Stimulated activated CD4-positive, alpha-beta T cell treated with anti-CD3 and anti-CD28 coated beads, TNF-alpha, amount 100 ng/mL, for 1 hour (primary cell): ENCODE measurements at regions not wholly inside any gene's neighbourhood (a gene's known extent, or its start where the extent isn't known, plus 50 kb on each side); places are given as distances from the start of the nearest gene placed in this dataset.
"Not testable (repeated sequence)": the region's sequence is repeated elsewhere in the genome, so short reads cannot be mapped to it uniquely, and the experiment has no call there.

ENCODE experiments used
- DNase-seq, 3 donors: peaks; one replicate each; pipeline ENCODE4 v3.0.0-alpha.2; 2020; ENCODE audit warnings: low read depth in 3 of 3, low spot score in 1 of 3

DNA sequence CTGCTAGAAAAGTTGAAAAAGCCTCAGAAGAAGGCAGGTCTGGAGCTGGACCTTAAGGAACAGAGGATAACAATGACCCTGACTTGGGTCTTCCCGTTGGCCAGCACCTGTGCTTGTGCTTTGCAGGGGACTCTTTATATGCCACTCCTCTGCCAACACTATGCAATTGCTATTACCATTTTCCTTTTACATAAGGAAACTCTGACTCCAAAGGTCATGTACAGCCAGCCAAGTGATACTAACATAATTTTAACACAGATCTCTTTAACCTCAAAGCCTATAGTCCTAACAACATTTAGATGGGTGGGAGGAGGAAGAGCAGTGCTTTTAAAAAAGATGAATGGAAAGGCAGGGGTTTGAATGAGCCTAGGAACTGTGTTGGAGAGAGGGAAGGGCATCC lies 106.6 kb upstream of the RAB4A start:
- no peak for DNase-seq

DNA sequence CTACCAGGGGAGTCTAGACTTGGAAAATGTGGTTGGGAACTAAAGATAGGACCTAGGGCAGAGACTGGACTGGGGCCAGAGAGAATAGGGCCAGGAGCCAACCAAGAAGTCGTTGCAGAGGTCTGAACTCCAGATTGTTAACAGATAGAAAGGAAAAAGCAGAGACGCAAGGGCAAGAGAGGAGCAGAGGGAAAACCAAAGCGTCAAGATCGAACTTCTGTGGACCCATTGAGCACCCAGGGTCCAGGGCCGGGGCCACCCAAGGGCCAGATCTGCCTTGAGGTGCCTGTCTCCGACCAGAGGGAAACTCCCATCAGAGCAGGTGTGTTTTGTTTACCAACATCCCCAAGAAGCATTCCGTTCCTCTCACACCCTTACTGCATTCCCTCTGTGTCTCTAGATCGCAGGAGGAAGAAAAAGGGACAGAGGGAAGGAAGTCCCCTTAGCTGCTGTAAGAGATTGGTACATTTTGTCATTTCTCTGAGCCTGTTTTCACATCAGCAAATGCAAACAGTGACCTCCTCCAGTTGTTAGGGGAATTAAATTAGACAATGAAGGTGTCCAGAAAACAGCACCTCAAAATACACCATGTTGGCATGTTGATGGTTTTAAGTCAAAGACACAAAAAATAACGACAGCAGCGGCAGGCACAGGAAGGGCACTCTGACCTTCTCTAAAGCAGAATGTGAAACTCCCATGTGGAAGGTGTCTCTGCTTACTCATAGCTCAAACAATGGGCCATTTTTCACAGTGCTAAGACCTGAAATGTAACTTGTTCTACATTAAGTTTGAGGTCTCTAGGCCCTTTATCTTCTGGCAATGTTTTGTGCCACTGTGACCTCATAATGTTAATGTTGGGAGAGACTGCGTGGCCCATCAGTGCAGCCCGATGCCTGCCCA lies 105.8 kb upstream of the RAB4A start:
- no peak for DNase-seq

DNA sequence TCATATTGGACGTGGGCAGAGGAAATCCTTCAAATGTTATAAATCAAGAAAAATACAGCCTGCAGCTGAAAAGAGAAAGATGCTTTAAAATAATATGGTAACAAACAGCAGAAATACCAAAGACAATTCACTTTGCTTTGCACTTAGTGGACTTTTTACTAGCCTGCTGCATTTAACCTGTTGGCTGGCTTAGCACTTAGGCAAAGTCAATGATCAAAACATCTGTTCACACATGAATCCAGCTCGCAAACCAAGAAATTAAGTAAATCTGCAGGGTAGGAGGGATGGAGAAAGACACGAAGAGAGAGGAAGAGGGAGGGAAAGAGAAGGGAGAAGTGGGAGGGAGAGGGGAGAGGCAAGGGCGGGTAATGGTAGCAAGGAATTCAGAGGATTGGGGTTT lies 103.6 kb upstream of the RAB4A start:
- no peak for DNase-seq

DNA sequence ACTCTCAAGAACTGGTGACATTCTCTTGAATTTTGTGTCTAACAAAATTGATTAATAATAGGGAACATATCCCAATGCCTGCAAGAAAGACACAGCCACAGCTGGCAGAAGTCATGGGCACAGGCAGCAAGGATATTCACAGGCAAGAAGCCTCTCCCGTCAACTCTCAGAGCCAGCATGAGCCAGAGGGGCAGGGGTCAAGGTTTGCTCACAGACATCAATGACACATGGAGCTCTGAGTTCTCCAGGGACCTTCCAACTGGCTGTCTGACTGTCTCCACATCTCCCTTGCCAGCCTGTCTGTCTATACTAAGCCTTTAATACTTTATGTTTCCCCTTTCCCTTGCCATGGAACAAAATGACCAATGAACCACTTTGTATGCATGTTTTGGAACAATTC lies 101.5 kb upstream of the RAB4A start:
- no peak for DNase-seq

DNA sequence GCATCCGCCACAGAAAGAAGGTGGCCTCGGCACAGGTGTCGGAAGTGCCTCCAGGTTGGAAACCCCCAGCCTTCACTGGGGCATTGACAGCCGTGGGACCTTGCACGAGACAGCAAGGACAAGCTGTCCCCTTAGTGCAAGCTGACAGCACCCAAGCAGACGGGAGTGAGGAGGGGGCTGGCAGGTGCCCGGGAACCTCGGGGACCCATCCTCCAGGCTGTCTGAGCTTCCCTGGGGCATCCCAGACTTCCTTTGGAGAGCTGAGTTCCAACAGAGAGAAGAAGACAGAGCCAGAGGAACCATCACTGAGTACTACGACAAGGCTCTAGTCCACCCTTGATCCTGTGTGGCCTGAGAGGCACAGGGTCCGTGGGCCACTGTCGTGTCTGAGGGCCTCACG lies 100.6 kb upstream of the RAB4A start:
- DNase-seq, result no peak

DNA sequence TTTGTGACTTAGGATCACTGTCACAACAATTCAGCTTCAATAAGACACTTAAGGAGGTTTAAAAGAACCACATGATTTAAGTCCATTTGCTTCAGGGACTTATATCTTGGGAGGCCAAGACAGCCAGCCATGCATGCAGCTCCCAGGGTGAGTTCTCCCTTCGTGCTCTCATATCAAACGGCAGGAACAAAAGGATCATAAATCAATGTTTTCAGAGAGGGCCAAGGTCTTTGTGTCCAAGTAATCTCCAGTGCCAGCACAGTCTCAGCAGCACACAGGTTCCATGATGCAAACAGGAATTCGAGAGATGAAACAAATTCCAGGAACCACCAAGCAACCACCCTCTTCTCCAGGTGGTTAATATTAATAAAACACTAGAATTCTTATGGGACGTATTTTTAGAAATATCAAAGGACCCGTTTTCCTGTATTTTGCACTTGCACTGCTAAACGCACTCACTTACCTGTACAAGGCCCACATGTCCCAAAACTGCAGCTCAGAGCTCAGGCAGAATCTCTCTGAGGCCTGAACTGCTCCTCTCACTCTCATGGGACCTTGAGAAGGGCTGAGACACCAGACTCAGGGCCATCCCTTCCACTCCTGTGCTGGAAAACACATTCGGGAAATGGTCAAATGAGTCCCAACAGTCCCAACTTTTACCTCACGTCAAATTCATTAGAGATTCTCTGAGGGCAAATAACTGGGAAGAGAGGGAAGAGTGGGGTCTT lies 100.0 kb upstream of the RAB4A start:
- no peak for DNase-seq

DNA sequence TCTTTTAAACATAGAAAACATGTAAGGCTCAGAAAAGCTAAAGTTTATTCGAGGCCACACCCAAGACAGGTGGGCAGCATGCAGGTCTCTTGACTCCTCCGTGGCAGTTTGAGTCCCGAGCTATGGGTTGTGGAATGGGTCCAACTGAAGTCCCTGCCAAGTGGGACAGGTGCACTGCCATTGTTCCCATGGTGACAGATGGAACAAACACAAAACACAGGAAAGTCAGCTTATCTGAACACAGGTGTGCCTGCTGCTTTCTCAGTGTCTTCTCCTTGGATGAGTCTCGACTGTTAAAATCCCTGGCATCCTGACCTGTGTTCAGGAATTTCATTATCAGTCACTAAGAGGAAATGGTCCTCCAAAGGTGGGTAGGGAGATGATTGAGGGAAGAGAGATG lies 99.0 kb upstream of the RAB4A start:
- no peak for DNase-seq

DNA sequence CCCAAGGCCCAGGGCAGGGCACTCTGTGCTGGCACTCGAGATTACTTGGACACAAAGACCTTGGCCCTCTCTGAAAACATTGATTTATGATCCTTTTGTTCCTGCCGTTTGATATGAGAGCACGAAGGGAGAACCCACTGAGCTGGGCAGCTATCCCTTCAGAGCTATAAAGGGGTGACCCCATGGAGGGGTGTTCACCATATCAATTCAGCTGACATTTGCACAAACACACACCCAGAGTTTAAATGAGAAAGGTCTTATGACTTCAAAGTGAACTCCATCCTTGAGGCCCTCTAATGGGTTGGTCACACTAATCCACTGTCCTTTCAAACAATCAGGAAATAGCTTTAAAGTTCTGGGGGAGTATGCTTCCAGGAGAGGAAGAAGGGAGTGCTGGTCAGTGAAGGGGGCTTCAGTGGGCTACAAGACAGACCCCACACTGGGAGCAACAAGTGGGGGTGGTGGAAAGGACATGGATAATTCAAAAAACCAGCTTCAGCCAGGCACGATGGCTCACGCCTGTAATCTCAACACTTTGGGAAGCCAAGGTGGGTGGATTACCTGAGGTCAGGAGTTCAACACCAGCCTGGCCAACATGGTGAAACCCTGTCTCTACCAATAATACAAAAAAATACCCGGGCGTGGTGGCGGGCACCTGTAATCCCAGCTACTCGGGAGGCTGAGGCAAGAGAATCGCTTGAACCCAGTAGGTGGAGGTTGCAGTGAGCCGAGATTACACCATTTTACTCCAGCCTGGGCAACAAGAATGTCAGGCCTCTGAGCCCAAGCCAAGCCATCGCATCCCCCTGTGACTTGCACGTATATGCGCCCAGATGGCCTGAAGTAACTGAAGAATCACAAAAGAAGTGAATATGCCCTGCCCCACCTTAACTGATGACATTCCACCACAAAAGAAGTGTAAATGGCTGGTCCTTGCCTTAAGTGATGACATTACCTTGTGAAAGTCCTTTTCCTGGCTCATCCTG lies 97.1 kb upstream of the RAB4A start:
- DNase-seq, result not testable (repeated sequence)

DNA sequence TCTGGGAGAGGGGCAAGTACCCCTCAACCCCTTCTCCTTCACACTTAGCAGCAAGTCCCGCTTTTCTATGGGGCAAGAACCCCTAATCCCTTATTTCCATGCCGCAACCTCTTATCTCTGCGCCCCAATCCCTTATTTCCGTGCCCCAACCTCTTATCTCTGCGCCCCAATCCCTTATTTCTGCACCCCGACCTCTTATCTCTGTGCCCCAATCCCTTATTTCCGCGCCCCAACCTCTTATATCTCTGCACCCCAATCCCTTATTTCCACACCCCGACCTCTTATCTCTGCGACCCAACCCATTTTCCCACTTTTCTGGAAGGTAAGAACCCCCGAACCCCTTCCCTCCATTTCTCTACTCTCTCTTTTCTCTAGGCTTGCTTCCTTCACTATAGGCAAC lies 95.6 kb upstream of the RAB4A start:
- not testable (repeated sequence) for DNase-seq

DNA sequence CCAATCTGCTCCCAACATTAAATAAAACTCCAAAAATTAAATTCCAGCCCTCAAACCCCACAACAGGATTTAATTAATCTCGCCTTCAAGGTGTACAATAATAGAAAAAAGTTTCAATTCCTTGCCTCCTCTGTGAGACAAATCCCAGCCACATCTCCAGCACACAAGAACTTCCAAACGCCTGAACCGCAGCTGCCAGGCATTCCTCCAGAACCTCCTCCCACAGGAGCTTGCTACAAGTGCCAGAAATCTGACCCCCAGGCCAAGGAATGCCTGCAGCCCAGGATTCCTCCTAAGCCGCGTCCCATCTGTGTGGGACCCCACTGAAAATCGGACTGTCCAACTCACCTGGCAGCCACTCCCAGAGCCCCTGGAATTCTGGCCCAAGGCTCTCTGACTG lies 94.5 kb upstream of the RAB4A start:
- DNase-seq, result not testable (repeated sequence)

DNA sequence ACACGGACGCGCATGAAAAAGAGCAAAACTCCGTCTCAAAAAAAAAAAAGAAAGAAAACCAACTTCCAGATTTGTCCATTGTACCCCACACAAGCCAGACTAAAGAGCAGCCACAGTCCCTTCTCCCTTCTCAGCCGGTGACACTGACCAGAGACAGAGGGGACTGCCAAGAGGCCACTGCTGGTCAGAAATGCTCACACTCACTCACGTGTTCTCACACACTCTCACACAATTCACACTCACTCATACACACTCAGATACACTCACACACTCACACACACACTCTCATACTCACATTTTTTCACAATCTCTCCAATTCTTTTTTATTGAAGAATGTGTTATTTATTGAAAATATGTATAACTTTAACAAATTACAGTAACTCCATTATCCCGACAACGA lies 90.8 kb upstream of the RAB4A start:
- no peak for DNase-seq

DNA sequence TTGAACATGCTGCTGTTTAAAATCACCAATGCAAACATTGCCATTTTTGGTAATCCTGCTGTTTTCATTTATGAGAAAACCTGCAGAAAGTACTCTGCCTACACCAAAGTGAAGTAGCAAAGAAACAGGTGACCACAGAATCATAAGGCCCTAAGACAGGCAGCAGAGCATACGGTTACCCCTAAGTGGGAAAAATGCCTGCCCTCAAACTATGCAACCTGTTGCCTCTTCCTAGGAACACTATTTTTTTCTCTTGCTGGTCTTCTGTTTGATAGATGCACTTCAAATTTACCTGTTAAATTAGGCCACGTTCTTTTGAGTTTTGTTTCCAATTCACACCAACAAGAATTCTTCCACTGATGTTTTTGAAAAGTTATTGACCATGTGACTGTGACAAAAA lies 89.5 kb upstream of the RAB4A start:
- no peak for DNase-seq

DNA sequence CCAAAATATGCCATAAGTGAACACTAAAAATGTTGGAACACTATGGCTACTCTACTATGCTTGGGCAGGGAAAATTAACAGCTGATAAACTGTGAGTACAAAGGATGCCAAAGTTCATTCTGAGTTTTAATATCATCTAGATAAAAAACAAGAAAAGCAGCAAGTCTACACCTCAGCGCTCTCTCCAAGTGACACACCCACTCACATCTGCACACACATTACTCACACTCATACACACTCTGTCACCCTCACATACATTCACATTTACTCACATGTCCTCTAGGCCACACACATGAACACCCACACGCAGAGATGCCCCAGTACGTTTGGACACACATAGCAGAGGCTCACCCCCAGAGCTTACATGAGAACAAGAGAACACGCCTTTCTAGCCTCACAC lies 87.3 kb upstream of the RAB4A start:
- DNase-seq, result no peak

DNA sequence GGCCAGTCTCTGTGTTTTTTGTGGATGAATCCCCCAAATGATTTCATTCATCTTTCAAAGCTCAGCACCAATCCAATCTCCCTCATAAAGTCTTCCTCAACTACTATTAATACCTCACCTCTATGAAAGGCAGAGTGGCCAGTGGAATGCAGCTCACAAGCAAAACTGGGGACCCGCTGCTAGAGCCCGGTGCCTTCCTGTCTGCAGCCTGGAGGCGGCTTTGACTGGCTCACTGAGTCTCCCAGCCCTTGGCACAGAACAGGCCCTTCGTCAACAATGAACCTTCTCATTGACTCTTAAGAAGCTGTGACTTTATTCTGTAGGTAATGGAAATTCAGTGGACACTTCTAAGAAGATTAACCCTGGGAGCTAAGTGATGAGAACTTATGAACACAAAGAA lies 86.8 kb upstream of the RAB4A start:
- DNase-seq, result no peak

DNA sequence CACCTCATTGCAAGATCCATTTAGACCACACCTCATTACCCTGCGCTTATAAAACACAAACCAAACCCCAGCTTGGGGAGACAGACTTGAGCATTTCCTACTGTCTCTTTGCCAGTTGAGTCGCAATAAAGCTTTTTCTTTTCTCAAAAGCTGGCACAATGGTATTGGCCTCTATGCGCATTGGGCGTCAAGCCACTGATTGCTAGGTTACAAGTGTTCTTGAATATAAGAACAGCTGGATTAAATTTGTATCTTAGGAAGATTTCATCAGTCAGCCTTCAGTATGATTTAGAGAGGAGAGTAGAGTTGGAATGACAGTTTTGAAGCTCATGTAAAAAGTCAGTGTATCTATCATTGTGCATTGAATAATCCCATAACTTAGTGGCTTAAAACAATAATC lies 84.9 kb upstream of the RAB4A start:
- no peak for DNase-seq

DNA sequence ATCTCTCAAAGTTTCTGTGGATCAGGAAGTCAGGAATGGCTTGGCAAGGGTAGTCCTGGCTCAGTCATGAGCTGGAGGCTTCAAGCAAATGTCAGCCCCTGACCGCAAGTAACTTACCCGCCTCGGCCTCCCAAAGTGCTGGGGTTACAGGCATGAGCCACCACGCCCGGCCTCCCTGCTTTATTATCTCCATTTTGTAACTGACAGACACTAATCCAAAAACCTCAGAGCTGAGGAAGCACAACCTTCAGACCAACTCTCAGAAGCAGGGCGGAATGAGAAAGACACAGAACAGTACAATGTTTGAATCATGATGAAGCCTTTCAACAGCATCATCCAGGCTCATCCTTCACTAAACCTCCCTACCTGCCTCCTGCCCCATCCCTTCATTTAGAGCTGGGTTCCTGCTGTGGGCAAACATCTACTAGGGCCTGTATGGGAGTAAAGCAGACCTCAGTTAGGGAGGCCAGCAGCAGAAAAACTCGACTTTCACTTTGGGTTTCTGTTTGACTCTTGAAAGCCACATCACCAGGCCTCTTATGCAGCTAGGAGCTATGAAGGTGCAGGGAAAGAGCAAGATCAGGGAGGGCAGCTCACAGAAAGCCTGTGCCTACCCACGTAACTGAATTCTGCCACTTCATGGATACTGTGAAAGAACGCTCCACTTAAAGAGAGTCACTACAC lies 84.4 kb upstream of the RAB4A start:
- no peak for DNase-seq

DNA sequence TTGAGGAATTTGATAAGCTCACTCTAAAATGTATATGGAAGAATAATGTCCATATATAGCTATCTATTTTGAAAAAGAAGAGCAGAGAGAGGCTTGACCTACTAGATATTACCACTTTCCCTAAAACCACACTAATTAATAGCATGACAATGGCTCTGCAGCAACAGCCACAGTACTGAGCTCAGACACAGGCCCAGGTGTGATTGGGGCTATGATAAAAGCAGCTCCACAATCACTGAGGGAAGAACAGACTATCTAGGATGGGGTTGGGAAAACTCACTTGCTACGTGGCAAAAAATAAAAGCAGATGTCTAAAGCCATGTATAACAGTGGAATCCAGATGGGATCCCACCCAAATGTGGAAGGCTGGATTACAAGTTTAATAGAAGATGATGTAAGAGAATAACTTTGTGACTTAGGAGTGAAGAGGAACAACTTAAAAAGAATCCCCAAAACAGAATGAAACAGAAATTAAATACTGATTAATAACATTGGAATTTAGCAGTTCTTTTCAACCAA lies 80.8 kb upstream of the RAB4A start:
- DNase-seq, result no peak

DNA sequence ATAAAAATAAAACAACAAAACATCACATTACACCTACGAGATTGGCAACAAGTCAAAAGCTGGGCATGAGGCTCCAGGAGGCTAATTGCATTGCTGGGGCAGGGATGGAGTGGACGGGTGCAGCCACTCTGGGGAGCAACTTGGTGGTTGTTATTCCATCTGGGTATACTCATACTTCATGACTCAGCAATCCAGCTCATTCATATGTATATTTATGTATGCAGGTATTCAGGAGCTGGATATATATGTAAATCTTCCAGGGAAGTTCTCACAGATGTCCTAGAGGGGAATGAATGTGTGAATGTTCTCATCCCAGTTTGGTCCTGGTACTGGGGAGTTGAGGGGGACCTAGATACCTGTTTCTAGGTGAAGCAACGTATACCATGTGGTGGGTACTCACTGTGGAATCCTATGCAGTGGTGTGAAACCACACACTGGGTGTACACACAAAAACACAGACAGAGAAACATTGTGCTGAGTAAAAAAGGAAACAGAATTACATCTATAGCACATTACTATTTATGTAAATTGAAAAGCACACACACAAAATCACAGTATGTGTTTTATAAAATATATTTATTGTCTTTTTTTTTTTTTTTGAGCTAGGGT lies 79.7 kb upstream of the RAB4A start:
- no peak for DNase-seq

DNA sequence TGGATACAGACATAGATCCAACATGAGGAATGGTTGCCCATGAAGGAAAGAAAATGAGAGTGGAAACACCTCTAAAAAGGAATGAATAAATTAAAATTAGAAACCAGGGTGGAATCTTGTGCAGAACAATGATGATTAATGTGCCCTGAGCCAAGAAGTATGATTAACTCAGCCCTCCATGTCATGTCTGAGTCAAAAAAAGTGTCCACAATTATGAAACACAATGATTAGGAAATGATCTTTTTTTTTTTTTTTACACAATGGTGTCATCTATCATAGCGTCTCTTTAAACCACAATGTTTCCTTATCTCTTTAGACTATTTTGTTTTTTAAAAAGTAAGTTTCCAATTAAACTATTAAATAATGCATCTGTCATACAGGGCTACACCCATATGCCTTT lies 78.9 kb upstream of the RAB4A start:
- no peak for DNase-seq

DNA sequence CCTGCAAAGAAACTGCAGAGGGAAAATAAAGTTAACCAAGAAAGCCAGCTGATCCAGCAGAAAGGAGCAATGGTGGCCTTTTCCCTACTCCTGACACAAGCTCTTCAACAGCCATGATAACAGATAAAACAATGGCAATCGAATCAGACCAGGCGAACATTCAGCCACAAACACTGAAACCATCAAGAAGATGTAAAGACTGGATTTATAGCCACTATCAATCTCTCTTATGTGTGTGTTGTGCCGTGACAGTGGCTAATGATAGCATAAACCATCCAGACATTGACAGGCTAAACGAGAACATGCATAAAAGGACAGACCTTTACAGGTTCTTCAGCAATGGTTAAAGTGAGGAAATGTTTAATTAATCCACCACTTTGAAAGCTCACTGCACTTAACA lies 78.1 kb upstream of the RAB4A start:
- DNase-seq, result no peak
